Activated CD4-positive, alpha-beta T cell treated with anti-CD3 and anti-CD28 coated beads for 48 hours (primary cell): ENCODE measurements at regions not wholly inside any gene's neighbourhood (a gene's known extent, or its start where the extent isn't known, plus 50 kb on each side); places are given as distances from the start of the nearest gene placed in this dataset.

Experiments used
- DNase-seq: peaks from one replicate; pipeline ENCODE4 v3.0.0-alpha.2; 2020

GRCh38 chr17:6941989-6942388 lies 53.9 kb upstream of the ALOX12 start:
- DNase-seq, result no peak

GRCh38 chr17:6943406-6943805 lies 52.4 kb upstream of the ALOX12 start:
- DNase-seq, result no peak
